Activated B cell treated with CpG ODN at 0.5 μM for 24 hours (primary cell): ENCODE measurements at regions not wholly inside any gene's neighbourhood (a gene's known extent, or its start where the extent isn't known, plus 50 kb on each side); places are given as distances from the start of the nearest gene placed in this dataset.
"Not testable (repeated sequence)": the region's sequence is repeated elsewhere in the genome, so short reads cannot be mapped to it uniquely, and the experiment has no call there.

Source experiments
- ATAC-seq: fragments of 200-7000 bp; cut with Tn5 transposase; one replicate; pipeline ENCODE4 v1.10.0; 2021; ENCODE audit warnings: low read depth, mild to moderate bottlenecking, moderate library complexity
- CTCF ChIA-PET: fragments of 350-600 bp; sonication (Branson Sonifier 250); formaldehyde crosslinking; loops from one replicate; lab custom pipeline; 2021; ENCODE audit warnings: antibody characterized with exemption; lab: Charles Lee
- POLR2A ChIA-PET: fragments of 350-600 bp; sonication (Branson Sonifier 250); formaldehyde crosslinking; loops from one replicate; lab custom pipeline; 2021; ENCODE audit warnings: antibody characterized with exemption; lab: Charles Lee
- DNase-seq: peaks from one replicate; pipeline ENCODE4 v3.0.0; 2022
- H3K27ac Mint-ChIP-seq: one replicate; pipeline ENCODE4 v1.8.0; 2020; ENCODE audit warnings: mixed read lengths
- H3K27me3 Mint-ChIP-seq: one replicate; pipeline ENCODE4 v1.8.0; 2021; ENCODE audit warnings: mixed read lengths
- H3K36me3 Mint-ChIP-seq: one replicate; pipeline ENCODE4 v1.8.0; 2021; ENCODE audit warnings: low read depth, mixed read lengths
- H3K4me1 Mint-ChIP-seq: one replicate; pipeline ENCODE4 v1.8.0; 2021; ENCODE audit warnings: mixed read lengths
- H3K4me3 Mint-ChIP-seq: one replicate; pipeline ENCODE4 v1.8.0; 2020; ENCODE audit warnings: mild to moderate bottlenecking, mixed read lengths
- H3K9me3 Mint-ChIP-seq: one replicate; pipeline ENCODE4 v1.8.0; 2020; ENCODE audit warnings: mixed read lengths
- CTCF ChIP-seq: fragments of 200-600 bp; IDR thresholded peaks from one replicate; pipeline ENCODE4 v1.8.0; 2022; ENCODE audit warnings: antibody characterized with exemption, mild to moderate bottlenecking
- intact Hi-C: fragments of 100-400 bp; cut with micrococcal nuclease; formaldehyde crosslinking; loops from one replicate; pipeline ENCODE4 v1.15.1; 2024

- Mint-ChIP-seq H3K36me3 (no peaks in the 10 kb centered on the region), H3K9me3 (no peaks in the 10 kb centered on the region), H3K27ac (no peak overlapping the region), H3K27me3 (no peaks in the 10 kb centered on the region), H3K4me1 (no peaks in the 10 kb centered on the region), H3K4me3 (no peak overlapping the region)
- DNase-seq (no peak), ATAC-seq (no peak)
- intact Hi-C loops = no loop called here
- CTCF ChIA-PET = no interaction called here
- no peak for TF ChIP-seq CTCF
- POLR2A ChIA-PET = no interaction called here
These were observed 447.1 kb downstream of the LRRC70 start for GRCh38 chr5:63025679-63026078.

GRCh38 chr5:63022403-63022802 is 443.8 kb downstream of the LRRC70 start:
- no peak for DNase-seq
- intact Hi-C loops = no loop called here
- Mint-ChIP-seq H3K36me3 (no peaks in the 10 kb centered on the region), H3K9me3 (peaks cover 8% of the 10 kb centered on the region), H3K4me1 (no peaks in the 10 kb centered on the region), H3K27ac (no peak overlapping the region), H3K27me3 (no peaks in the 10 kb centered on the region), H3K4me3 (no peak overlapping the region)
- ChIA-PET CTCF (no interaction called here), POLR2A (no interaction called here)
- TF ChIP-seq CTCF = no peak
- no peak for ATAC-seq

GRCh38 chr5:63011158-63011557 is 432.5 kb downstream of the LRRC70 start:
- Mint-ChIP-seq H3K27me3 (no peaks in the 10 kb centered on the region), H3K27ac (no peak overlapping the region), H3K36me3 (no peaks in the 10 kb centered on the region), H3K9me3 (peaks cover 23% of the 10 kb centered on the region), H3K4me1 (no peaks in the 10 kb centered on the region), H3K4me3 (no peak overlapping the region)
- ChIA-PET CTCF (no interaction called here), POLR2A (no interaction called here)
- TF ChIP-seq CTCF = no peak
- no peak for ATAC-seq
- DNase-seq = no peak
- intact Hi-C loops = no loop called here

GRCh38 chr5:63008195-63008594 is 429.6 kb downstream of the LRRC70 start:
- H3K36me3 Mint-ChIP-seq = no peaks in the 10 kb centered on the region
- no peak overlapping the region for H3K4me3 Mint-ChIP-seq
- TF ChIP-seq CTCF = no peak
- CTCF ChIA-PET = no interaction called here
- H3K9me3 Mint-ChIP-seq = peaks cover 26% of the 10 kb centered on the region
- POLR2A ChIA-PET = no interaction called here
- DNase-seq = no peak
- no peaks in the 10 kb centered on the region for H3K4me1 Mint-ChIP-seq
- no peaks in the 10 kb centered on the region for H3K27me3 Mint-ChIP-seq
- intact Hi-C loops = no loop called here
- H3K27ac Mint-ChIP-seq = no peak overlapping the region
- ATAC-seq = no peak

GRCh38 chr5:62994842-62995241 is 416.2 kb downstream of the LRRC70 start:
- H3K9me3 Mint-ChIP-seq = peaks cover 26% of the 10 kb centered on the region

GRCh38 chr5:62985749-62986148 is 407.1 kb downstream of the LRRC70 start:
- ChIA-PET POLR2A (no interaction called here), CTCF (no interaction called here)
- ATAC-seq (no peak), DNase-seq (no peak)
- Mint-ChIP-seq H3K27ac (no peak overlapping the region), H3K36me3 (no peaks in the 10 kb centered on the region), H3K9me3 (peaks cover 8% of the 10 kb centered on the region), H3K27me3 (no peaks in the 10 kb centered on the region), H3K4me3 (no peak overlapping the region), H3K4me1 (no peaks in the 10 kb centered on the region)
- intact Hi-C loops = no loop called here
- TF ChIP-seq CTCF = no peak

More at GRCh38 chr5:62994842-62995241, 416.2 kb downstream of the LRRC70 start:
- intact Hi-C loops, H3K4me3 Mint-ChIP-seq, DNase-seq, H3K27me3 Mint-ChIP-seq, POLR2A ChIA-PET, H3K4me1 Mint-ChIP-seq, H3K36me3 Mint-ChIP-seq, H3K27ac Mint-ChIP-seq, CTCF ChIA-PET, ATAC-seq: not testable (repeated sequence)
